GM23338 (cell line): ENCODE measurements at regions not wholly inside any gene's neighbourhood (a gene's known extent, or its start where the extent isn't known, plus 50 kb on each side); places are given as distances from the start of the nearest gene placed in this dataset.

Experiments
- ATAC-seq: fragments of 200-7000 bp; cut with Tn5 transposase; 3 replicates; pipeline ENCODE4 v1.9.1; 2020
- DNase-seq: peaks from one replicate; pipeline ENCODE4 v3.0.0-alpha.2; 2015; ENCODE audit warnings: low spot score
- H2AFZ ChIP-seq: fragments of 200-600 bp; sonication (generic); 2 replicates; pipeline ENCODE4 v1.8.0; 2016; ENCODE audit warnings: antibody characterized with exemption, mild to moderate bottlenecking, moderate library complexity
- H3F3A ChIP-seq: fragments of 200-600 bp; sonication (generic); replicated peaks from 2 replicates; pipeline ENCODE4 v1.8.0; 2017; ENCODE audit warnings: antibody characterized with exemption, mixed run types, low read depth
- H3K27ac ChIP-seq: fragments of 200-600 bp; sonication (generic); 2 replicates; pipeline ENCODE4 v1.6.1; 2016; ENCODE audit warnings: low read depth
- H3K27me3 ChIP-seq: fragments of 200-600 bp; sonication (generic); 2 replicates; pipeline ENCODE4 v1.8.0; 2016; ENCODE audit warnings: mild to moderate bottlenecking, mixed run types, moderate library complexity; ENCODE audit not compliant: insufficient read depth
- H3K36me3 ChIP-seq: fragments of 200-600 bp; sonication (generic); 2 replicates; pipeline ENCODE4 v1.8.0; 2016; ENCODE audit warnings: mild to moderate bottlenecking; ENCODE audit not compliant: insufficient read depth
- H3K4me1 ChIP-seq: fragments of 200-600 bp; sonication (generic); 2 replicates; pipeline ENCODE4 v1.8.0; 2016; ENCODE audit warnings: mild to moderate bottlenecking, moderate library complexity; ENCODE audit not compliant: insufficient read depth
- H3K4me2 ChIP-seq: fragments of 200-600 bp; sonication (generic); 2 replicates; pipeline ENCODE4 v1.7.1; 2017; ENCODE audit warnings: mixed run types
- H3K4me3 ChIP-seq: fragments of 200-600 bp; sonication (generic); 2 replicates; pipeline ENCODE4 v1.6.1; 2016; ENCODE audit warnings: mixed run types
- H3K79me2 ChIP-seq: fragments of 200-600 bp; sonication (generic); replicated peaks from 2 replicates; pipeline ENCODE4 v1.8.0; 2017; ENCODE audit warnings: mild to moderate bottlenecking; ENCODE audit not compliant: insufficient read depth
- H3K9me2 ChIP-seq: fragments of 200-600 bp; sonication (generic); 2 replicates; pipeline ENCODE4 v1.8.0; 2017; ENCODE audit not compliant: insufficient read depth
- H4K20me1 ChIP-seq: fragments of 200-600 bp; sonication (generic); replicated peaks from 2 replicates; pipeline ENCODE4 v1.8.0; 2017; ENCODE audit warnings: mild to moderate bottlenecking; ENCODE audit not compliant: insufficient read depth
- H3K27ac Mint-ChIP-seq: 2 replicates; pipeline ENCODE4 v1.8.0; 2020; ENCODE audit warnings: inconsistent platforms, mild to moderate bottlenecking, moderate library complexity, mixed read lengths
- H3K27me3 Mint-ChIP-seq: 3 replicates; pipeline ENCODE4 v1.8.0; 2022; ENCODE audit warnings: low read depth, mild to moderate bottlenecking, moderate library complexity, mixed read lengths, inconsistent platforms; ENCODE audit not compliant: insufficient read depth, poor library complexity
- H3K36me3 Mint-ChIP-seq: 3 replicates; pipeline ENCODE4 v1.8.0; 2021; ENCODE audit warnings: low read depth, mild to moderate bottlenecking, inconsistent platforms, moderate library complexity, mixed read lengths
- H3K4me1 Mint-ChIP-seq: 3 replicates; pipeline ENCODE4 v1.8.0; 2020; ENCODE audit warnings: mild to moderate bottlenecking, inconsistent platforms, mixed read lengths
- H3K4me3 Mint-ChIP-seq: 3 replicates; pipeline ENCODE4 v1.8.0; 2021; ENCODE audit warnings: moderate library complexity, mild to moderate bottlenecking, inconsistent platforms, mixed read lengths
- H3K9me3 Mint-ChIP-seq: 3 replicates; pipeline ENCODE4 v1.8.0; 2020; ENCODE audit warnings: moderate library complexity, mild to moderate bottlenecking, inconsistent platforms, mixed read lengths
- CREB1 ChIP-seq: fragments of 250-450 bp; sonication (Bioruptor Pico); IDR thresholded peaks from 2 replicates; pipeline ENCODE4 v1.5.0; 2020; ENCODE audit warnings: low read depth, mild to moderate bottlenecking, moderate library complexity
- EZH2 ChIP-seq: fragments of 200-600 bp; sonication (generic); IDR thresholded peaks from one replicate; pipeline ENCODE4 v1.8.0; 2017; ENCODE audit warnings: antibody characterized with exemption, mild to moderate bottlenecking, low read depth; ENCODE audit not compliant: unreplicated experiment
- EZH2phosphoT487 ChIP-seq: fragments of 200-600 bp; sonication (generic); IDR thresholded peaks from one replicate; pipeline ENCODE4 v1.8.1; 2018; ENCODE audit warnings: antibody characterized with exemption; ENCODE audit not compliant: unreplicated experiment
- JUNB ChIP-seq: IDR thresholded peaks from one replicate; pipeline ENCODE4 v1.6.1; 2016; ENCODE audit warnings: antibody characterized with exemption; ENCODE audit not compliant: unreplicated experiment
- NANOG ChIP-seq: IDR thresholded peaks from 2 replicates; pipeline ENCODE4 v1.6.1; 2016; ENCODE audit warnings: antibody characterized with exemption, borderline replicate concordance
- POLR2AphosphoS5 ChIP-seq: IDR thresholded peaks from 2 replicates; pipeline ENCODE4 v1.6.1; 2016; ENCODE audit warnings: antibody characterized with exemption, low read depth
- STAT1 ChIP-seq: IDR thresholded peaks from one replicate; pipeline ENCODE4 v1.6.1; 2016; ENCODE audit warnings: antibody characterized with exemption; ENCODE audit not compliant: unreplicated experiment
- ZNF114 ChIP-seq: fragments of 250-450 bp; sonication (Bioruptor Pico); IDR thresholded peaks from 2 replicates; pipeline ENCODE4 v1.5.0; 2020; ENCODE audit warnings: mild to moderate bottlenecking, moderate library complexity
- ZNF331 ChIP-seq: fragments of 250-450 bp; sonication (Bioruptor Pico); IDR thresholded peaks from 2 replicates; pipeline ENCODE4 v1.5.0; 2020; ENCODE audit warnings: low read depth, mild to moderate bottlenecking, moderate library complexity
- ZNF462 ChIP-seq: fragments of 250-450 bp; sonication (Bioruptor Pico); IDR thresholded peaks from 2 replicates; pipeline ENCODE4 v1.5.0; 2020; ENCODE audit warnings: mild to moderate bottlenecking, moderate library complexity
- TF ChIP-seq, protein P1 (sequence below), 2 experiments: fragments of 200-600 bp in 1 of 2; sonication (generic) in 1 of 2; conservative IDR thresholded peaks; 2 replicates each; pipeline versions ENCODE4 v1.5.1 to v1.6.1; 2016 to 2017; ENCODE audit warnings: antibody characterized with exemption in 2 of 2, low read depth in 2 of 2, mild to moderate bottlenecking in 2 of 2, moderate library complexity in 1 of 2
- TF ChIP-seq, protein P2 (sequence below): IDR thresholded peaks from one replicate; pipeline ENCODE4 v1.6.1; 2018; ENCODE audit warnings: antibody characterized with exemption; ENCODE audit not compliant: unreplicated experiment
- TF ChIP-seq, protein P3 (sequence below): IDR thresholded peaks from 2 replicates; pipeline ENCODE4 v1.6.1; 2016; ENCODE audit warnings: antibody characterized with exemption

DNA sequence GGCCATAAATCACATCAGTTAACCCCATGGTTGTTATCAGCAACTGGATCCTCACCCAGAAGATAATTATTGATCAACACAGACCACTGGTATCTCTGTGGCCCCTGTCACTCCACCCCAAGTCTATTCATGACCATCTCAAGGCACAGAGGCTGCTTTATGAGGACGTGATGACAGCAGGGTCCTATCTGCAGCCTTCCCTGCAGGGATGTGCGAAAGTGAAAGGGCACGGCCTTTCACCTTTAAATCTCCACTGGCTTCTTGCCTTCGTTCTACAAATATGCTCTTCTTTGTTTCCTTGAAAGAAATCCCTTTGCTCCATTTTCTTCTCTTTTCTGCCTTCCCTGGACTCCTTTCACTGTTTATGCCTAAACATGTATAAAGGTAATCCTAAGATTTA lies 170.6 kb upstream of the EDNRA start:
- Mint-ChIP-seq H3K9me3 (no peaks in the 10 kb centered on the region), H3K27me3 (no peaks in the 10 kb centered on the region), H3K4me1 (peaks cover 4% of the 10 kb centered on the region), H3K4me3 (no peak overlapping the region), H3K27ac (no peak overlapping the region), H3K36me3 (no peaks in the 10 kb centered on the region)
- Histone ChIP-seq H3K27ac (no peak overlapping the region), H2AFZ (no peak overlapping the region; the same call in 1 of the 2 replicates), H3K9me2 (no peaks in the 10 kb centered on the region), H3K4me2 (no peak overlapping the region), H4K20me1 (no peaks in the 10 kb centered on the region), H3K4me1 (no peaks in the 10 kb centered on the region; the same call in 1 of the 2 replicates), H3K27me3 (no peaks in the 10 kb centered on the region), H3K36me3 (no peaks in the 10 kb centered on the region), H3K79me2 (no peaks in the 10 kb centered on the region), H3F3A (no peaks in the 10 kb centered on the region), H3K4me3 (no peak overlapping the region)
- no peak for ATAC-seq
- DNase-seq, result no peak
- TF ChIP-seq POLR2AphosphoS5, result no peak
- TF ChIP-seq ZNF331 (CRISPR knock-in tag), result no peak
- TF ChIP-seq JUNB, result no peak
- TF ChIP-seq ZNF114, result no peak
- no peak for TF ChIP-seq STAT1
- no peak for TF ChIP-seq EZH2
- no peak for TF ChIP-seq ZNF462 (CRISPR knock-in tag)
- TF ChIP-seq, protein P1, sequence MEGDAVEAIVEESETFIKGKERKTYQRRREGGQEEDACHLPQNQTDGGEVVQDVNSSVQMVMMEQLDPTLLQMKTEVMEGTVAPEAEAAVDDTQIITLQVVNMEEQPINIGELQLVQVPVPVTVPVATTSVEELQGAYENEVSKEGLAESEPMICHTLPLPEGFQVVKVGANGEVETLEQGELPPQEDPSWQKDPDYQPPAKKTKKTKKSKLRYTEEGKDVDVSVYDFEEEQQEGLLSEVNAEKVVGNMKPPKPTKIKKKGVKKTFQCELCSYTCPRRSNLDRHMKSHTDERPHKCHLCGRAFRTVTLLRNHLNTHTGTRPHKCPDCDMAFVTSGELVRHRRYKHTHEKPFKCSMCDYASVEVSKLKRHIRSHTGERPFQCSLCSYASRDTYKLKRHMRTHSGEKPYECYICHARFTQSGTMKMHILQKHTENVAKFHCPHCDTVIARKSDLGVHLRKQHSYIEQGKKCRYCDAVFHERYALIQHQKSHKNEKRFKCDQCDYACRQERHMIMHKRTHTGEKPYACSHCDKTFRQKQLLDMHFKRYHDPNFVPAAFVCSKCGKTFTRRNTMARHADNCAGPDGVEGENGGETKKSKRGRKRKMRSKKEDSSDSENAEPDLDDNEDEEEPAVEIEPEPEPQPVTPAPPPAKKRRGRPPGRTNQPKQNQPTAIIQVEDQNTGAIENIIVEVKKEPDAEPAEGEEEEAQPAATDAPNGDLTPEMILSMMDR (conservative IDR thresholded peaks at IDR 0.05; ENCODE audit: low read depth in 2 of 2), result no peak
- no peak for TF ChIP-seq CREB1 (CRISPR knock-in tag)
- TF ChIP-seq, protein P2, sequence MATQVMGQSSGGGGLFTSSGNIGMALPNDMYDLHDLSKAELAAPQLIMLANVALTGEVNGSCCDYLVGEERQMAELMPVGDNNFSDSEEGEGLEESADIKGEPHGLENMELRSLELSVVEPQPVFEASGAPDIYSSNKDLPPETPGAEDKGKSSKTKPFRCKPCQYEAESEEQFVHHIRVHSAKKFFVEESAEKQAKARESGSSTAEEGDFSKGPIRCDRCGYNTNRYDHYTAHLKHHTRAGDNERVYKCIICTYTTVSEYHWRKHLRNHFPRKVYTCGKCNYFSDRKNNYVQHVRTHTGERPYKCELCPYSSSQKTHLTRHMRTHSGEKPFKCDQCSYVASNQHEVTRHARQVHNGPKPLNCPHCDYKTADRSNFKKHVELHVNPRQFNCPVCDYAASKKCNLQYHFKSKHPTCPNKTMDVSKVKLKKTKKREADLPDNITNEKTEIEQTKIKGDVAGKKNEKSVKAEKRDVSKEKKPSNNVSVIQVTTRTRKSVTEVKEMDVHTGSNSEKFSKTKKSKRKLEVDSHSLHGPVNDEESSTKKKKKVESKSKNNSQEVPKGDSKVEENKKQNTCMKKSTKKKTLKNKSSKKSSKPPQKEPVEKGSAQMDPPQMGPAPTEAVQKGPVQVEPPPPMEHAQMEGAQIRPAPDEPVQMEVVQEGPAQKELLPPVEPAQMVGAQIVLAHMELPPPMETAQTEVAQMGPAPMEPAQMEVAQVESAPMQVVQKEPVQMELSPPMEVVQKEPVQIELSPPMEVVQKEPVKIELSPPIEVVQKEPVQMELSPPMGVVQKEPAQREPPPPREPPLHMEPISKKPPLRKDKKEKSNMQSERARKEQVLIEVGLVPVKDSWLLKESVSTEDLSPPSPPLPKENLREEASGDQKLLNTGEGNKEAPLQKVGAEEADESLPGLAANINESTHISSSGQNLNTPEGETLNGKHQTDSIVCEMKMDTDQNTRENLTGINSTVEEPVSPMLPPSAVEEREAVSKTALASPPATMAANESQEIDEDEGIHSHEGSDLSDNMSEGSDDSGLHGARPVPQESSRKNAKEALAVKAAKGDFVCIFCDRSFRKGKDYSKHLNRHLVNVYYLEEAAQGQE, result no peak
- no peak for TF ChIP-seq EZH2phosphoT487
- TF ChIP-seq, protein P3, sequence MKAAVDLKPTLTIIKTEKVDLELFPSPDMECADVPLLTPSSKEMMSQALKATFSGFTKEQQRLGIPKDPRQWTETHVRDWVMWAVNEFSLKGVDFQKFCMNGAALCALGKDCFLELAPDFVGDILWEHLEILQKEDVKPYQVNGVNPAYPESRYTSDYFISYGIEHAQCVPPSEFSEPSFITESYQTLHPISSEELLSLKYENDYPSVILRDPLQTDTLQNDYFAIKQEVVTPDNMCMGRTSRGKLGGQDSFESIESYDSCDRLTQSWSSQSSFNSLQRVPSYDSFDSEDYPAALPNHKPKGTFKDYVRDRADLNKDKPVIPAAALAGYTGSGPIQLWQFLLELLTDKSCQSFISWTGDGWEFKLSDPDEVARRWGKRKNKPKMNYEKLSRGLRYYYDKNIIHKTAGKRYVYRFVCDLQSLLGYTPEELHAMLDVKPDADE, result no peak
- no peak for TF ChIP-seq NANOG
